IMR-90 (cell line): ENCODE measurements at regions not wholly inside any gene's neighbourhood (a gene's known extent, or its start where the extent isn't known, plus 50 kb on each side); places are given as distances from the start of the nearest gene placed in this dataset.
"Not testable (repeated sequence)": the region's sequence is repeated elsewhere in the genome, so short reads cannot be mapped to it uniquely, and the experiment has no call there.

ENCODE experiments used
- ATAC-seq: fragments of 200-7000 bp; cut with Tn5 transposase; 2 replicates; pipeline ENCODE4 v1.9.1; 2020; ENCODE audit warnings: low read depth, mild to moderate bottlenecking, moderate library complexity
- BruUV-seq: library from RNA; stranded (reverse); fragments of 400-500 nt; replicated peaks from 2 replicates; lab custom pipeline; 2021; lab: Mats Ljungman, UMichigan
- CTCF ChIA-PET: fragments of 300-600 bp; formaldehyde crosslinking; extraction: SDS; loops from one replicate; lab custom pipeline; 2021; ENCODE audit warnings: antibody characterized with exemption; lab: Yijun Ruan, JAX
- POLR2A ChIA-PET: fragments of 300-600 bp; sonication (Branson Sonifier 250); formaldehyde crosslinking; loops from one replicate; lab custom pipeline; 2022; ENCODE audit warnings: antibody characterized with exemption; ENCODE audit not compliant: unreplicated experiment; lab: Charles Lee
- DNase-seq: peaks from one replicate; pipeline ENCODE4 v3.0.0; 2013
- H2AFZ ChIP-seq: replicated peaks from 2 replicates; pipeline ENCODE3; 2013; ENCODE audit warnings: low read length, mild to moderate bottlenecking; ENCODE audit not compliant: poor library complexity
- H2AK5ac ChIP-seq: 2 replicates; pipeline ENCODE4 v1.6.1; 2013; ENCODE audit warnings: low read depth, low read length, inconsistent platforms
- H2AK9ac ChIP-seq: replicated peaks from 2 replicates; pipeline ENCODE3; 2013; ENCODE audit warnings: mild to moderate bottlenecking, low read depth, low read length, moderate library complexity; ENCODE audit not compliant: poor library complexity
- H2BK120ac ChIP-seq: 2 replicates; pipeline ENCODE4 v1.6.1; 2013; ENCODE audit warnings: low read depth, low read length, inconsistent platforms
- H2BK15ac ChIP-seq: 3 replicates; pipeline ENCODE4 v1.6.1; 2013; ENCODE audit warnings: low read depth, low read length, inconsistent platforms
- H2BK20ac ChIP-seq: 2 replicates; pipeline ENCODE4 v1.6.1; 2013; ENCODE audit warnings: low read depth, mild to moderate bottlenecking, inconsistent platforms, low read length, moderate library complexity
- H2BK5ac ChIP-seq: 2 replicates; pipeline ENCODE4 v1.6.1; 2013; ENCODE audit warnings: mild to moderate bottlenecking, low read depth, low read length, inconsistent platforms; ENCODE audit not compliant: poor library complexity, severe bottlenecking
- H3K14ac ChIP-seq: replicated peaks from 2 replicates; pipeline ENCODE4 v1.6.1; 2013; ENCODE audit warnings: low read depth, low read length, inconsistent platforms
- H3K18ac ChIP-seq: 2 replicates; pipeline ENCODE4 v1.6.1; 2013; ENCODE audit warnings: low read depth, low read length, control low read depth
- H3K23ac ChIP-seq: 2 replicates; pipeline ENCODE4 v1.6.1; 2013; ENCODE audit warnings: low read depth, low read length, inconsistent platforms
- H3K27ac ChIP-seq: 2 replicates; pipeline ENCODE4 v1.5.1; 2013; ENCODE audit warnings: mild to moderate bottlenecking, control low read depth, low read length; ENCODE audit not compliant: insufficient read depth
- H3K27me3 ChIP-seq: 2 replicates; pipeline ENCODE4 v1.6.1; 2013; ENCODE audit warnings: low read length; ENCODE audit not compliant: control insufficient read depth, insufficient read depth
- H3K36me3 ChIP-seq: 2 replicates; pipeline ENCODE4 v1.6.1; 2013; ENCODE audit warnings: low read length, mixed read lengths; ENCODE audit not compliant: control insufficient read depth, insufficient read depth
- H3K4ac ChIP-seq: 2 replicates; pipeline ENCODE4 v1.6.1; 2013; ENCODE audit warnings: low read depth, low read length, inconsistent platforms
- H3K4me1 ChIP-seq: 2 replicates; pipeline ENCODE4 v1.6.1; 2013; ENCODE audit warnings: low read length, mixed read lengths; ENCODE audit not compliant: control insufficient read depth, insufficient read depth
- H3K4me2 ChIP-seq: 2 replicates; pipeline ENCODE4 v1.6.1; 2013; ENCODE audit warnings: low read depth, mild to moderate bottlenecking, control low read depth, low read length, moderate library complexity
- H3K4me3 ChIP-seq: 2 replicates; pipeline ENCODE4 v1.5.1; 2013; ENCODE audit warnings: low read depth, mild to moderate bottlenecking, control low read depth, low read length, moderate library complexity; ENCODE audit not compliant: insufficient read depth
- H3K56ac ChIP-seq: 2 replicates; pipeline ENCODE4 v1.6.1; 2013; ENCODE audit warnings: low read length, inconsistent platforms; ENCODE audit not compliant: insufficient read depth; ENCODE audit errors: extremely low read depth
- H3K79me1 ChIP-seq, 2 experiments: 2 replicates each; pipeline ENCODE4 v1.6.1; 2013; ENCODE audit warnings: low read length in 2 of 2, inconsistent platforms in 1 of 2, low read depth in 1 of 2
- H3K9ac ChIP-seq: 2 replicates; pipeline ENCODE4 v1.6.1; 2013; ENCODE audit warnings: low read depth, low read length, control low read depth
- H3K9me1 ChIP-seq: 2 replicates; pipeline ENCODE4 v1.6.1; 2013; ENCODE audit warnings: low read length, inconsistent platforms; ENCODE audit not compliant: insufficient read depth
- H3K9me3 ChIP-seq: 2 replicates; pipeline ENCODE4 v1.6.1; 2013; ENCODE audit warnings: low read length; ENCODE audit not compliant: control insufficient read depth, insufficient read depth
- H4K20me1 ChIP-seq: 2 replicates; pipeline ENCODE4 v1.6.1; 2013; ENCODE audit warnings: low read length, inconsistent platforms; ENCODE audit not compliant: insufficient read depth
- H4K5ac ChIP-seq: 2 replicates; pipeline ENCODE4 v1.6.1; 2013; ENCODE audit warnings: mild to moderate bottlenecking, low read depth, low read length, control low read depth
- H4K8ac ChIP-seq, 2 experiments: 2 replicates each; pipeline ENCODE4 v1.6.1; 2013; ENCODE audit warnings: low read depth in 2 of 2, low read length in 2 of 2, control low read depth in 1 of 2, inconsistent platforms in 1 of 2
- H4K91ac ChIP-seq: 2 replicates; pipeline ENCODE4 v1.6.1; 2013; ENCODE audit warnings: low read depth, low read length, inconsistent platforms; ENCODE audit not compliant: insufficient read depth
- WGBS, 2 experiments: methylation state at CpG; one replicate each; pipeline versions ENCODE4 v1.1.5 to v1.1.7; 2013; ENCODE audit warnings: missing lambda C conversion rate in 2 of 2; ENCODE audit not compliant: insufficient read length in 1 of 2; ENCODE audit errors: extremely low coverage in 2 of 2; 5-methylcytosine and 5-hydroxymethylcytosine counted together
- dilution Hi-C: fragments of 300-500 bp; cut with HindIII; formaldehyde crosslinking; loops from one replicate; pipeline ENCODE4 v1.14.3; 2018; ENCODE audit warnings: low sequenced_read_pairs; ENCODE audit not compliant: unreplicated experiment
- in situ Hi-C: fragments of 300-500 bp; cut with MboI; formaldehyde crosslinking; loops from 3 replicates; pipeline ENCODE4 v1.14.3; 2019; ENCODE audit warnings: low sequenced_read_pairs, inconsistent platforms, mixed read lengths
- intact Hi-C: fragments of 100-400 bp; cut with micrococcal nuclease; formaldehyde crosslinking; loops from 2 replicates; pipeline ENCODE4 v1.10.0; 2022

DNA sequence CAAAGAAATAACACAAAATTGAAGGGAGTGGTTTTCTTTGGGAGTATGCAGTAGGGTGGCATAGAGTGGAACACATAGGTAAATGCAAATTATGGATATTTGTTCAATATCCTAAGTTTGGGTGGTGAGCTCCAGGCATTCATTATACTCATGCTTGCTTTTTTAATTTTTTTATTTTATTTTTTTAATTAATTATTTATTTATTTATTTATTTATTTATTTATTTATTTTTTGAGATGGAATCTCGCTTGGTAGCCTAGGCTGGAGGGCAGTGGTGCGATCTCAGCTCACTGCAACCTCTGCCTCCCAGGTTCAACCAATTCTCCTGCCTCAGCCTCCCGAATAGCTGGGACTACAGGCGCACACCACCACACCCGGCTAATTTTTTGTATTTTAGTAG is 355.5 kb upstream of the PLD5 start:
- H3K4ac ChIP-seq, dilution Hi-C loops, H3K9ac ChIP-seq, H3K27me3 ChIP-seq, H2BK15ac ChIP-seq, H4K91ac ChIP-seq, H3K27ac ChIP-seq, in situ Hi-C loops, H4K5ac ChIP-seq, H3K56ac ChIP-seq, H2BK20ac ChIP-seq, H3K9me1 ChIP-seq, H3K14ac ChIP-seq, intact Hi-C loops, H2BK5ac ChIP-seq, H3K4me2 ChIP-seq, H3K23ac ChIP-seq, BruUV-seq, H2AK9ac ChIP-seq, H2AFZ ChIP-seq, H3K79me1 ChIP-seq, CTCF ChIA-PET, H3K18ac ChIP-seq, H2BK120ac ChIP-seq, POLR2A ChIA-PET, H3K4me1 ChIP-seq, H2AK5ac ChIP-seq, DNase-seq, H3K4me3 ChIP-seq, H3K36me3 ChIP-seq, H3K9me3 ChIP-seq, H4K20me1 ChIP-seq, ATAC-seq, H4K8ac ChIP-seq: not testable (repeated sequence)
- WGBS, 2 experiments, result no CpG with 5 or more reads among the region's 5 CpGs
